PC-3 (cell line): ENCODE measurements at regions not wholly inside any gene's neighbourhood (a gene's known extent, or its start where the extent isn't known, plus 50 kb on each side); places are given as distances from the start of the nearest gene placed in this dataset.
"Not testable (repeated sequence)": the region's sequence is repeated elsewhere in the genome, so short reads cannot be mapped to it uniquely, and the experiment has no call there.

Experiments
- EZH2 ChIP-seq: fragments of 300-600 bp; sonication (generic); IDR thresholded peaks from one replicate; pipeline ENCODE4 v1.6.1; 2017; ENCODE audit warnings: antibody characterized with exemption, mild to moderate bottlenecking, low read length; ENCODE audit not compliant: unreplicated experiment
- TF ChIP-seq, protein P1 (sequence below): fragments of 300-600 bp; sonication (generic); conservative IDR thresholded peaks from 2 replicates; pipeline ENCODE4 v1.5.1; 2017; ENCODE audit warnings: antibody characterized with exemption, low read depth, mild to moderate bottlenecking, low read length

- not testable (repeated sequence) for TF ChIP-seq EZH2
- TF ChIP-seq, protein P1, sequence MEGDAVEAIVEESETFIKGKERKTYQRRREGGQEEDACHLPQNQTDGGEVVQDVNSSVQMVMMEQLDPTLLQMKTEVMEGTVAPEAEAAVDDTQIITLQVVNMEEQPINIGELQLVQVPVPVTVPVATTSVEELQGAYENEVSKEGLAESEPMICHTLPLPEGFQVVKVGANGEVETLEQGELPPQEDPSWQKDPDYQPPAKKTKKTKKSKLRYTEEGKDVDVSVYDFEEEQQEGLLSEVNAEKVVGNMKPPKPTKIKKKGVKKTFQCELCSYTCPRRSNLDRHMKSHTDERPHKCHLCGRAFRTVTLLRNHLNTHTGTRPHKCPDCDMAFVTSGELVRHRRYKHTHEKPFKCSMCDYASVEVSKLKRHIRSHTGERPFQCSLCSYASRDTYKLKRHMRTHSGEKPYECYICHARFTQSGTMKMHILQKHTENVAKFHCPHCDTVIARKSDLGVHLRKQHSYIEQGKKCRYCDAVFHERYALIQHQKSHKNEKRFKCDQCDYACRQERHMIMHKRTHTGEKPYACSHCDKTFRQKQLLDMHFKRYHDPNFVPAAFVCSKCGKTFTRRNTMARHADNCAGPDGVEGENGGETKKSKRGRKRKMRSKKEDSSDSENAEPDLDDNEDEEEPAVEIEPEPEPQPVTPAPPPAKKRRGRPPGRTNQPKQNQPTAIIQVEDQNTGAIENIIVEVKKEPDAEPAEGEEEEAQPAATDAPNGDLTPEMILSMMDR = not testable (repeated sequence)
Observed at GRCh38 chr7:6882321-6882721, 56.2 kb upstream of the CCZ1B start.
